ENCODE measurements at regions not wholly inside any gene's neighbourhood (a gene's known extent, or its start where the extent isn't known, plus 50 kb on each side); places are given as distances from the start of the nearest gene placed in this dataset.

DNA sequence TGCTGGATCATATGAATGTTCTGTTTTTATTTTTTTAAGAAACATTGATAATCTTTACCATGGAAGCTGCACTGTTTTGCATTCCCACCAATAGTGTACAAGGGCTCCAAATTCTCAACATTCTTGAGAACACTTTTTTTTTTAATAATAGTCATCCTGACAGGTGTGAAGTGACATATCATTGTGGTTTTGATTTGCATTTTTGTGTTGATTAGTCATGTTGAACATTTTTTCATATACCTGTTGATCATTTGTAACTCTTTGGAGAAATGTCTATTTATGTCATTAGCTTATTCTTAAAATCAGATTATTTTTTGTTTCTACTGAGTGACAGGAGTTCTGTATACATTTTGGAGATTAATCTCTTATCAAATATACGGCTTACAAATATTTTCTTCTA is 408.5 kb downstream of the GLUD2 start:
- Histone ChIP-seq H3K4me3 (ENCODE audit: low read depth, low read length) (no peak overlapping the region), H3K23ac (ENCODE audit: low read length) (no peak overlapping the region), H3K9me3 (ENCODE audit: insufficient read depth, low read depth, low read length) (no peaks in the 10 kb centered on the region), H3K4me1 (ENCODE audit: control insufficient read depth in 1 of 2, insufficient read depth in 2 of 2, low read length in 2 of 2) (no peaks in the 10 kb centered on the region), H3K4ac (ENCODE audit: low read depth, low read length) (no peak overlapping the region), H2BK120ac (ENCODE audit: insufficient read depth, low read length, poor library complexity) (no peak overlapping the region), H3K27me3 (ENCODE audit: insufficient read depth, low read length) (no peaks in the 10 kb centered on the region), H3K4me2 (ENCODE audit: low read length) (no peak overlapping the region), H3K79me2 (ENCODE audit: control insufficient read depth, insufficient read depth, low read length, poor library complexity) (no peaks in the 10 kb centered on the region), H2AFZ (ENCODE audit: insufficient read depth, low read length, poor library complexity) (no peak overlapping the region), H4K12ac (ENCODE audit: low read depth, low read length) (no peak overlapping the region), H2BK5ac (ENCODE audit: low read depth, low read length, poor library complexity) (no peak overlapping the region), H3K36me3 (ENCODE audit: control insufficient read depth in 1 of 2, insufficient read depth in 2 of 2, low read length in 2 of 2) (no peaks in the 10 kb centered on the region), H4K8ac (ENCODE audit: low read depth, low read length) (no peak overlapping the region), H3K18ac (ENCODE audit: low read length) (no peak overlapping the region), H3K79me1 (ENCODE audit: low read length) (no peaks in the 10 kb centered on the region), H3K27ac (ENCODE audit: low read depth, low read length) (no peak overlapping the region), H2BK12ac (ENCODE audit: low read length) (no peak overlapping the region), H3K14ac (ENCODE audit: low read length) (no peak overlapping the region), H2AK5ac (ENCODE audit: low read length) (no peak overlapping the region), H3K9ac (ENCODE audit: low read length) (no peak overlapping the region), H4K91ac (ENCODE audit: low read depth, low read length) (no peak overlapping the region)
- DNase-seq: no peak
- WGBS (ENCODE audit: extremely low coverage, insufficient coverage, insufficient read length): no CpG with 5 or more reads among the region's 1 CpG

GRCh38 chrX:121456315-121456714 is 408.9 kb downstream of the GLUD2 start:
- no peak overlapping the region for H3K4ac ChIP-seq (ENCODE audit: low read depth, low read length)
- no peak overlapping the region for H2BK120ac ChIP-seq (ENCODE audit: insufficient read depth, low read length, poor library complexity)
- H3K9ac ChIP-seq (ENCODE audit: low read length): no peak overlapping the region
- no peak overlapping the region for H3K14ac ChIP-seq (ENCODE audit: low read length)
- H4K91ac ChIP-seq (ENCODE audit: low read depth, low read length): no peak overlapping the region
- H4K8ac ChIP-seq (ENCODE audit: low read depth, low read length): no peak overlapping the region
- H3K4me1 ChIP-seq (ENCODE audit: control insufficient read depth in 1 of 2, insufficient read depth in 2 of 2, low read length in 2 of 2): no peaks in the 10 kb centered on the region
- no peak overlapping the region for H2BK12ac ChIP-seq (ENCODE audit: low read length)
- no peak overlapping the region for H2BK5ac ChIP-seq (ENCODE audit: low read depth, low read length, poor library complexity)
- no peak overlapping the region for H3K4me2 ChIP-seq (ENCODE audit: low read length)
- no peaks in the 10 kb centered on the region for H3K36me3 ChIP-seq (ENCODE audit: control insufficient read depth in 1 of 2, insufficient read depth in 2 of 2, low read length in 2 of 2)
- no peak for DNase-seq
- H3K23ac ChIP-seq (ENCODE audit: low read length): no peak overlapping the region
- H3K79me1 ChIP-seq (ENCODE audit: low read length): no peaks in the 10 kb centered on the region
- H4K12ac ChIP-seq (ENCODE audit: low read depth, low read length): no peak overlapping the region
- no peaks in the 10 kb centered on the region for H3K9me3 ChIP-seq (ENCODE audit: insufficient read depth, low read depth, low read length)
- H3K4me3 ChIP-seq (ENCODE audit: low read depth, low read length): no peak overlapping the region
- no peak overlapping the region for H3K27ac ChIP-seq (ENCODE audit: low read depth, low read length)
- H3K79me2 ChIP-seq (ENCODE audit: control insufficient read depth, insufficient read depth, low read length, poor library complexity): no peaks in the 10 kb centered on the region
- no peaks in the 10 kb centered on the region for H3K27me3 ChIP-seq (ENCODE audit: insufficient read depth, low read length)
- WGBS (ENCODE audit: extremely low coverage, insufficient coverage, insufficient read length): no CpG with 5 or more reads among the region's 3 CpGs
- H3K18ac ChIP-seq (ENCODE audit: low read length): no peak overlapping the region
- H2AFZ ChIP-seq (ENCODE audit: insufficient read depth, low read length, poor library complexity): no peak overlapping the region
- H2AK5ac ChIP-seq (ENCODE audit: low read length): no peak overlapping the region

DNA sequence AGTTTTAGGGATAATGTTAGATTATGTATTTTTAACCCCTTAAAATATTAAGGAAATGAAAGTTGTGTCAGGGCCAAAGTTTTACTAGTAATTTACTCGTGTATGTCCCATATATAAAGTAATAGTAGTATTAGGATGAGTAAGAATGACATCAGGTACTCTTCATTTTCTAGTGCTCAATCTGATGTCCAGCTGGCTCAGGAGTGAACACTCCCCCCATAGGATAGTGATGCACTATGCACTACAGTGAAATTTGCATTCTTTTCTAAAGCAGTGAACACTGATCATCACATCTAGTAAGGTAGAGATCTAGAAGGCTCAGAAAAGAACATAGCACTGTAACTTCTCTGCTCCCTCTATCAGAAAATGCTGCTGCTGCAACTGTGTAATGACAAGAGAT is 409.7 kb downstream of the GLUD2 start:
- Histone ChIP-seq H3K36me3 (ENCODE audit: control insufficient read depth in 1 of 2, insufficient read depth in 2 of 2, low read length in 2 of 2) (no peaks in the 10 kb centered on the region), H4K91ac (ENCODE audit: low read depth, low read length) (no peak overlapping the region), H3K4me2 (ENCODE audit: low read length) (no peak overlapping the region), H2AFZ (ENCODE audit: insufficient read depth, low read length, poor library complexity) (no peak overlapping the region), H3K14ac (ENCODE audit: low read length) (no peak overlapping the region), H3K27me3 (ENCODE audit: insufficient read depth, low read length) (no peaks in the 10 kb centered on the region), H3K18ac (ENCODE audit: low read length) (no peak overlapping the region), H2BK5ac (ENCODE audit: low read depth, low read length, poor library complexity) (no peak overlapping the region), H4K12ac (ENCODE audit: low read depth, low read length) (no peak overlapping the region), H3K4me3 (ENCODE audit: low read depth, low read length) (no peak overlapping the region), H2AK5ac (ENCODE audit: low read length) (no peak overlapping the region), H3K79me2 (ENCODE audit: control insufficient read depth, insufficient read depth, low read length, poor library complexity) (no peaks in the 10 kb centered on the region), H2BK120ac (ENCODE audit: insufficient read depth, low read length, poor library complexity) (no peak overlapping the region), H3K79me1 (ENCODE audit: low read length) (no peaks in the 10 kb centered on the region), H3K27ac (ENCODE audit: low read depth, low read length) (no peak overlapping the region), H3K9ac (ENCODE audit: low read length) (no peak overlapping the region), H3K4ac (ENCODE audit: low read depth, low read length) (no peak overlapping the region), H2BK12ac (ENCODE audit: low read length) (no peak overlapping the region), H3K23ac (ENCODE audit: low read length) (no peak overlapping the region), H3K4me1 (ENCODE audit: control insufficient read depth in 1 of 2, insufficient read depth in 2 of 2, low read length in 2 of 2) (no peaks in the 10 kb centered on the region), H3K9me3 (ENCODE audit: insufficient read depth, low read depth, low read length) (no peaks in the 10 kb centered on the region), H4K8ac (ENCODE audit: low read depth, low read length) (no peak overlapping the region)
- WGBS (ENCODE audit: extremely low coverage, insufficient coverage, insufficient read length): no CpG with 5 or more reads among the region's 1 CpG
- DNase-seq: no peak

DNA sequence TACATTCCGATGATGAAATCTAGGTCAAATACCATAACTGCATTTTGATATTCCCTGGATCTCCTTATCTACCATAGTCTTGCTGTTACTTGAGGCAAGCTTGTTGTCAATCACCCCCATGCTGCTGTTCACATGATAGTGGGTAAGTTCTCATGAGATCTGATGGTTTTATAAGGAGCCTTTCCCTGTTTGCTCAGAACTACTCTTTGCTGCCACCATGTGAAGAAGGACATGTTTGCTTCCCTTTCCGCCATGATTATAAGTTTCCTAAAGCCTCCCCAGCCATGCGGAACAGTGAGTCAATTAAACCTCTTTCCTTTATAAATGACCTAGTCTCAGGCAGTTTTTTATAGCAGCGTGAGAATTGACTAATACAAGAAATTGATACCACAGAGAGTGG is 432.0 kb downstream of the GLUD2 start:
- Histone ChIP-seq H2AK5ac (ENCODE audit: low read length) (no peak overlapping the region), H3K79me2 (ENCODE audit: control insufficient read depth, insufficient read depth, low read length, poor library complexity) (no peaks in the 10 kb centered on the region), H3K9ac (ENCODE audit: low read length) (no peak overlapping the region), H3K27ac (ENCODE audit: low read depth, low read length) (no peak overlapping the region), H3K79me1 (ENCODE audit: low read length) (no peaks in the 10 kb centered on the region), H2AFZ (ENCODE audit: insufficient read depth, low read length, poor library complexity) (no peak overlapping the region), H3K18ac (ENCODE audit: low read length) (no peak overlapping the region), H2BK5ac (ENCODE audit: low read depth, low read length, poor library complexity) (no peak overlapping the region), H4K91ac (ENCODE audit: low read depth, low read length) (no peak overlapping the region), H2BK12ac (ENCODE audit: low read length) (no peak overlapping the region), H3K27me3 (ENCODE audit: insufficient read depth, low read length) (no peaks in the 10 kb centered on the region), H3K9me3 (ENCODE audit: insufficient read depth, low read depth, low read length) (no peaks in the 10 kb centered on the region), H3K23ac (ENCODE audit: low read length) (no peak overlapping the region), H3K4me3 (ENCODE audit: low read depth, low read length) (no peak overlapping the region), H3K36me3 (ENCODE audit: control insufficient read depth in 1 of 2, insufficient read depth in 2 of 2, low read length in 2 of 2) (no peaks in the 10 kb centered on the region), H3K4me1 (ENCODE audit: control insufficient read depth in 1 of 2, insufficient read depth in 2 of 2, low read length in 2 of 2) (no peaks in the 10 kb centered on the region), H3K4ac (ENCODE audit: low read depth, low read length) (no peak overlapping the region), H4K12ac (ENCODE audit: low read depth, low read length) (no peak overlapping the region), H3K4me2 (ENCODE audit: low read length) (no peak overlapping the region), H2BK120ac (ENCODE audit: insufficient read depth, low read length, poor library complexity) (no peak overlapping the region), H3K14ac (ENCODE audit: low read length) (no peak overlapping the region), H4K8ac (ENCODE audit: low read depth, low read length) (no peak overlapping the region)
- WGBS (ENCODE audit: extremely low coverage, insufficient coverage, insufficient read length): no CpG with 5 or more reads among the region's 4 CpGs
- no peak for DNase-seq
